GM23338 (cell line): ENCODE measurements at regions not wholly inside any gene's neighbourhood (a gene's known extent, or its start where the extent isn't known, plus 50 kb on each side); places are given as distances from the start of the nearest gene placed in this dataset.

Experiments used
- ATAC-seq: fragments of 200-7000 bp; cut with Tn5 transposase; 3 replicates; pipeline ENCODE4 v1.9.1; 2020
- DNase-seq: peaks from one replicate; pipeline ENCODE4 v3.0.0-alpha.2; 2015; ENCODE audit warnings: low spot score
- H2AFZ ChIP-seq: fragments of 200-600 bp; sonication (generic); 2 replicates; pipeline ENCODE4 v1.8.0; 2016; ENCODE audit warnings: antibody characterized with exemption, mild to moderate bottlenecking, moderate library complexity
- H3F3A ChIP-seq: fragments of 200-600 bp; sonication (generic); replicated peaks from 2 replicates; pipeline ENCODE4 v1.8.0; 2017; ENCODE audit warnings: antibody characterized with exemption, mixed run types, low read depth
- H3K27ac ChIP-seq: fragments of 200-600 bp; sonication (generic); 2 replicates; pipeline ENCODE4 v1.6.1; 2016; ENCODE audit warnings: low read depth
- H3K27me3 ChIP-seq: fragments of 200-600 bp; sonication (generic); 2 replicates; pipeline ENCODE4 v1.8.0; 2016; ENCODE audit warnings: mild to moderate bottlenecking, mixed run types, moderate library complexity; ENCODE audit not compliant: insufficient read depth
- H3K36me3 ChIP-seq: fragments of 200-600 bp; sonication (generic); 2 replicates; pipeline ENCODE4 v1.8.0; 2016; ENCODE audit warnings: mild to moderate bottlenecking; ENCODE audit not compliant: insufficient read depth
- H3K4me1 ChIP-seq: fragments of 200-600 bp; sonication (generic); 2 replicates; pipeline ENCODE4 v1.8.0; 2016; ENCODE audit warnings: mild to moderate bottlenecking, moderate library complexity; ENCODE audit not compliant: insufficient read depth
- H3K4me2 ChIP-seq: fragments of 200-600 bp; sonication (generic); 2 replicates; pipeline ENCODE4 v1.7.1; 2017; ENCODE audit warnings: mixed run types
- H3K4me3 ChIP-seq: fragments of 200-600 bp; sonication (generic); 2 replicates; pipeline ENCODE4 v1.6.1; 2016; ENCODE audit warnings: mixed run types
- H3K79me2 ChIP-seq: fragments of 200-600 bp; sonication (generic); replicated peaks from 2 replicates; pipeline ENCODE4 v1.8.0; 2017; ENCODE audit warnings: mild to moderate bottlenecking; ENCODE audit not compliant: insufficient read depth
- H3K9me2 ChIP-seq: fragments of 200-600 bp; sonication (generic); 2 replicates; pipeline ENCODE4 v1.8.0; 2017; ENCODE audit not compliant: insufficient read depth
- H4K20me1 ChIP-seq: fragments of 200-600 bp; sonication (generic); replicated peaks from 2 replicates; pipeline ENCODE4 v1.8.0; 2017; ENCODE audit warnings: mild to moderate bottlenecking; ENCODE audit not compliant: insufficient read depth
- H3K27ac Mint-ChIP-seq: 2 replicates; pipeline ENCODE4 v1.8.0; 2020; ENCODE audit warnings: inconsistent platforms, mild to moderate bottlenecking, moderate library complexity, mixed read lengths
- H3K27me3 Mint-ChIP-seq: 3 replicates; pipeline ENCODE4 v1.8.0; 2022; ENCODE audit warnings: low read depth, mild to moderate bottlenecking, moderate library complexity, mixed read lengths, inconsistent platforms; ENCODE audit not compliant: insufficient read depth, poor library complexity
- H3K36me3 Mint-ChIP-seq: 3 replicates; pipeline ENCODE4 v1.8.0; 2021; ENCODE audit warnings: low read depth, mild to moderate bottlenecking, inconsistent platforms, moderate library complexity, mixed read lengths
- H3K4me1 Mint-ChIP-seq: 3 replicates; pipeline ENCODE4 v1.8.0; 2020; ENCODE audit warnings: mild to moderate bottlenecking, inconsistent platforms, mixed read lengths
- H3K4me3 Mint-ChIP-seq: 3 replicates; pipeline ENCODE4 v1.8.0; 2021; ENCODE audit warnings: moderate library complexity, mild to moderate bottlenecking, inconsistent platforms, mixed read lengths
- H3K9me3 Mint-ChIP-seq: 3 replicates; pipeline ENCODE4 v1.8.0; 2020; ENCODE audit warnings: moderate library complexity, mild to moderate bottlenecking, inconsistent platforms, mixed read lengths
- CREB1 ChIP-seq: fragments of 250-450 bp; sonication (Bioruptor Pico); IDR thresholded peaks from 2 replicates; pipeline ENCODE4 v1.5.0; 2020; ENCODE audit warnings: low read depth, mild to moderate bottlenecking, moderate library complexity
- CTCF ChIP-seq, 2 experiments: fragments of 200-600 bp in 1 of 2; sonication (generic) in 1 of 2; conservative IDR thresholded peaks; 2 replicates each; pipeline versions ENCODE4 v1.5.1 to v1.6.1; 2016 to 2017; ENCODE audit warnings: antibody characterized with exemption in 2 of 2, low read depth in 2 of 2, mild to moderate bottlenecking in 2 of 2, moderate library complexity in 1 of 2
- EZH2 ChIP-seq: fragments of 200-600 bp; sonication (generic); IDR thresholded peaks from one replicate; pipeline ENCODE4 v1.8.0; 2017; ENCODE audit warnings: antibody characterized with exemption, mild to moderate bottlenecking, low read depth; ENCODE audit not compliant: unreplicated experiment
- EZH2phosphoT487 ChIP-seq: fragments of 200-600 bp; sonication (generic); IDR thresholded peaks from one replicate; pipeline ENCODE4 v1.8.1; 2018; ENCODE audit warnings: antibody characterized with exemption; ENCODE audit not compliant: unreplicated experiment
- JUNB ChIP-seq: IDR thresholded peaks from one replicate; pipeline ENCODE4 v1.6.1; 2016; ENCODE audit warnings: antibody characterized with exemption; ENCODE audit not compliant: unreplicated experiment
- NANOG ChIP-seq: IDR thresholded peaks from 2 replicates; pipeline ENCODE4 v1.6.1; 2016; ENCODE audit warnings: antibody characterized with exemption, borderline replicate concordance
- REST ChIP-seq: IDR thresholded peaks from one replicate; pipeline ENCODE4 v1.6.1; 2018; ENCODE audit warnings: antibody characterized with exemption; ENCODE audit not compliant: unreplicated experiment
- STAT1 ChIP-seq: IDR thresholded peaks from one replicate; pipeline ENCODE4 v1.6.1; 2016; ENCODE audit warnings: antibody characterized with exemption; ENCODE audit not compliant: unreplicated experiment
- ZNF114 ChIP-seq: fragments of 250-450 bp; sonication (Bioruptor Pico); IDR thresholded peaks from 2 replicates; pipeline ENCODE4 v1.5.0; 2020; ENCODE audit warnings: mild to moderate bottlenecking, moderate library complexity
- ZNF331 ChIP-seq: fragments of 250-450 bp; sonication (Bioruptor Pico); IDR thresholded peaks from 2 replicates; pipeline ENCODE4 v1.5.0; 2020; ENCODE audit warnings: low read depth, mild to moderate bottlenecking, moderate library complexity
- TF ChIP-seq, protein P1 (sequence below): IDR thresholded peaks from 2 replicates; pipeline ENCODE4 v1.6.1; 2016; ENCODE audit warnings: antibody characterized with exemption

DNA sequence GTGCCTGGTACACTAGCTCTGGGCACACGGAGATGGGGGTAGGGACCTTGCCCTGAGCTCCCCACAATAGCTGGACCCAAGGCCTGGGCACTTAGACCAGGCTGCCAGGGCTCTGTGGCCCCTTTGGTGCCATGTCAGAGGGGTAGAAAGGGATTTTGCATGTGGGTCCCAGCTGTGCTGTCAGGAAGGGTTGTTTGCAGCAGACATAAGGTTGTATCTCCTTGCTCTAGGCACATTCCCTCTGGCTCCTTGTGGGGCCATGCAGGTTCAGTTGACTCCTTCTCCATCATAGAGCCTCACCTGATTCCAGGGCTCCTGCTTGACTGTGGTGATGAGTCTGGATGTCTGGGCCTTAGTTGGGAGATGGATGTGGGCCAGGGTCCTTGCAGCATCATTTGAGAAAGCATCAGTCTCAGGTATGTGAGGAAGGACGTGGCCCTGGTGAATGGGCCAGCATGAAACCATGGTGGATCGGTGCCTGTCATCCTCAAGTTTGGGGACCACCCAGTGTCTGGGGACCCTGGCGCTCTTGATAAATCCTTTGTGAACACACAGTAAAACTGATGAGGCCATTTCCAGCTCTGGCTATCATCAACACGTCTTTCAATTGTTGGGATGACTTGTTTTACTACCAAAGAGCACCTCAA is 461.9 kb upstream of the HS6ST1 start:
- H2AFZ ChIP-seq, result no peak overlapping the region
- no peaks in the 10 kb centered on the region for H4K20me1 ChIP-seq
- Mint-ChIP-seq H3K27me3 (no peaks in the 10 kb centered on the region), H3K36me3 (no peaks in the 10 kb centered on the region), H3K27ac (no peak overlapping the region), H3K9me3 (no peaks in the 10 kb centered on the region), H3K4me1 (no peaks in the 10 kb centered on the region; the same call in 1 of the 3 replicates), H3K4me3 (no peak overlapping the region)
- no peak for TF ChIP-seq STAT1
- TF ChIP-seq EZH2phosphoT487, result no peak
- TF ChIP-seq JUNB, result no peak
- no peak for TF ChIP-seq EZH2
- TF ChIP-seq, protein P1, sequence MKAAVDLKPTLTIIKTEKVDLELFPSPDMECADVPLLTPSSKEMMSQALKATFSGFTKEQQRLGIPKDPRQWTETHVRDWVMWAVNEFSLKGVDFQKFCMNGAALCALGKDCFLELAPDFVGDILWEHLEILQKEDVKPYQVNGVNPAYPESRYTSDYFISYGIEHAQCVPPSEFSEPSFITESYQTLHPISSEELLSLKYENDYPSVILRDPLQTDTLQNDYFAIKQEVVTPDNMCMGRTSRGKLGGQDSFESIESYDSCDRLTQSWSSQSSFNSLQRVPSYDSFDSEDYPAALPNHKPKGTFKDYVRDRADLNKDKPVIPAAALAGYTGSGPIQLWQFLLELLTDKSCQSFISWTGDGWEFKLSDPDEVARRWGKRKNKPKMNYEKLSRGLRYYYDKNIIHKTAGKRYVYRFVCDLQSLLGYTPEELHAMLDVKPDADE, result no peak
- TF ChIP-seq CREB1 (CRISPR knock-in tag), result no peak
- no peak for TF ChIP-seq CTCF (conservative IDR thresholded peaks at IDR 0.05; ENCODE audit: low read depth in 2 of 2)
- no peak for TF ChIP-seq ZNF331
- TF ChIP-seq REST, result no peak
- TF ChIP-seq NANOG, result no peak
- no peak for TF ChIP-seq ZNF114 (CRISPR knock-in tag)
- DNase-seq (no peak), ATAC-seq (no peak)
- no peak overlapping the region for H3K27ac ChIP-seq
- no peak overlapping the region for H3K4me2 ChIP-seq
- no peaks in the 10 kb centered on the region for H3K9me2 ChIP-seq
- no peaks in the 10 kb centered on the region for H3K27me3 ChIP-seq
- no peak overlapping the region for H3K4me3 ChIP-seq
- H3F3A ChIP-seq, result no peaks in the 10 kb centered on the region
- H3K4me1 ChIP-seq, result no peaks in the 10 kb centered on the region
- H3K36me3 ChIP-seq, result no peaks in the 10 kb centered on the region
- H3K79me2 ChIP-seq, result no peaks in the 10 kb centered on the region
